GM18520 (cell line): ENCODE measurements at regions not wholly inside any gene's neighbourhood (a gene's known extent, or its start where the extent isn't known, plus 50 kb on each side); places are given as distances from the start of the nearest gene placed in this dataset.

Source experiments
- ATAC-seq: cut with Tn5 transposase; IDR thresholded peaks from one replicate; pipeline ENCODE4 v1.9.1; 2021; ENCODE audit not compliant: unreplicated experiment

GRCh38 chr10:104574838-104575237 is 66.3 kb upstream of the SORCS3 start:
- no peak for ATAC-seq

GRCh38 chr10:104576611-104577010 is 64.5 kb upstream of the SORCS3 start:
- no peak for ATAC-seq

GRCh38 chr10:104577163-104577562 is 63.9 kb upstream of the SORCS3 start:
- no peak for ATAC-seq

GRCh38 chr10:104577861-104578521 is 63.1 kb upstream of the SORCS3 start:
- no peak for ATAC-seq

GRCh38 chr10:104578671-104579070 is 62.4 kb upstream of the SORCS3 start:
- no peak for ATAC-seq

GRCh38 chr10:104579136-104579535 is 62.0 kb upstream of the SORCS3 start:
- ATAC-seq: no peak

GRCh38 chr10:104580321-104580720 is 60.8 kb upstream of the SORCS3 start:
- no peak for ATAC-seq

- ATAC-seq: peak; percentile 64
Observed at GRCh38 chr10:104580774-104581675, 60.1 kb upstream of the SORCS3 start.

GRCh38 chr10:104581884-104582601 is 59.0 kb upstream of the SORCS3 start:
- no peak for ATAC-seq

GRCh38 chr10:104582602-104582951 is 58.5 kb upstream of the SORCS3 start:
- ATAC-seq: no peak

- ATAC-seq: no peak
Observed at GRCh38 chr10:104582966-104583365, 58.1 kb upstream of the SORCS3 start.

- no peak for ATAC-seq
Observed at GRCh38 chr10:104584541-104584940, 56.5 kb upstream of the SORCS3 start.

- no peak for ATAC-seq
Observed at GRCh38 chr10:104587751-104588150, 53.3 kb upstream of the SORCS3 start.

GRCh38 chr10:104589431-104589830 is 51.7 kb upstream of the SORCS3 start:
- ATAC-seq: no peak

- no peak for ATAC-seq
Observed at GRCh38 chr10:104589871-104590270, 51.2 kb upstream of the SORCS3 start.
